IMR-90 (cell line): ENCODE measurements at regions not wholly inside any gene's neighbourhood (a gene's known extent, or its start where the extent isn't known, plus 50 kb on each side); places are given as distances from the start of the nearest gene placed in this dataset.

Experiments
- CEBPB ChIP-seq: IDR thresholded peaks from 2 replicates; pipeline ENCODE4 v1.6.1; 2012; ENCODE audit warnings: low read depth, low read length, improper control_type of control experiment
- MAFK ChIP-seq: IDR thresholded peaks from 2 replicates; pipeline ENCODE4 v1.6.1; 2012; ENCODE audit warnings: low read depth, low read length, improper control_type of control experiment
- MAZ ChIP-seq: IDR thresholded peaks from 2 replicates; pipeline ENCODE4 v1.6.1; 2012; ENCODE audit warnings: low read depth, mild to moderate bottlenecking, low read length, improper control_type of control experiment, moderate library complexity, borderline replicate concordance
- POLR2A ChIP-seq: IDR thresholded peaks from 2 replicates; pipeline ENCODE4 v1.6.1; 2012; ENCODE audit warnings: mild to moderate bottlenecking, low read depth, low read length
- RAD21 ChIP-seq: IDR thresholded peaks from 2 replicates; pipeline ENCODE4 v1.6.1; 2012; ENCODE audit warnings: low read length, improper control_type of control experiment
- RCOR1 ChIP-seq: IDR thresholded peaks from 2 replicates; pipeline ENCODE4 v1.6.1; 2012; ENCODE audit warnings: mild to moderate bottlenecking, low read length, improper control_type of control experiment; ENCODE audit not compliant: insufficient replicate concordance
- RFX5 ChIP-seq: IDR thresholded peaks from 2 replicates; pipeline ENCODE4 v1.8.0; 2012; ENCODE audit warnings: low read depth, mild to moderate bottlenecking, low read length, moderate library complexity
- TF ChIP-seq, protein P1 (sequence below): conservative IDR thresholded peaks from 2 replicates; pipeline ENCODE4 v1.5.1; 2012; ENCODE audit warnings: mild to moderate bottlenecking, low read depth, low read length, improper control_type of control experiment

DNA sequence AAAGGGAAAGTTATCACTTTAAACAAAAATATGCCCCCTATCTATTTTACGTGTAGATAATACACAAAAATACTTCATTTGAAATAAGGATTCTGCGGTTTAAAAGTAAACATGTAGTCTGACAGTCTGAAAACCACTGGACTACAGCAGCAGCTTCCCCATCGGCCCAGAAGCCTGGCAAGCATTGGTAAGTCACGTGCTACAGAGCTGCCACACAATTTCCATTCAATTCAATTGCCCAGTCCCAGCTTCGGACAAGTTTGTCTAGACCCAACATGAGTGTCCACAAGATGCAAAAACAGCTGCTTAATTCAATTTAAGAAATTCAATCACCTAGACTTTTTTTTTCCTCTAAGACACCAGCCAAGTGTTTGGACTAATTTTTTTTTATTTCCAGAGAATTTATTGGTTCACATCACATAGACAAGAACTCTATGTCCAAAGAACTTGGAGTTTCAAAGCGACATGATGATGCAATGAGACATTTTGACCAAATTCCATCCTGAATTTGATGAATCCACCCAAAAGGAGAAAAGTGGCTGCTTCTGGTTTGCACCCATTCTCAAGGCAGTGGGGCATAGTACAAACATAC, 458.9 kb downstream of the COG6 start:
- TF ChIP-seq, protein P1, sequence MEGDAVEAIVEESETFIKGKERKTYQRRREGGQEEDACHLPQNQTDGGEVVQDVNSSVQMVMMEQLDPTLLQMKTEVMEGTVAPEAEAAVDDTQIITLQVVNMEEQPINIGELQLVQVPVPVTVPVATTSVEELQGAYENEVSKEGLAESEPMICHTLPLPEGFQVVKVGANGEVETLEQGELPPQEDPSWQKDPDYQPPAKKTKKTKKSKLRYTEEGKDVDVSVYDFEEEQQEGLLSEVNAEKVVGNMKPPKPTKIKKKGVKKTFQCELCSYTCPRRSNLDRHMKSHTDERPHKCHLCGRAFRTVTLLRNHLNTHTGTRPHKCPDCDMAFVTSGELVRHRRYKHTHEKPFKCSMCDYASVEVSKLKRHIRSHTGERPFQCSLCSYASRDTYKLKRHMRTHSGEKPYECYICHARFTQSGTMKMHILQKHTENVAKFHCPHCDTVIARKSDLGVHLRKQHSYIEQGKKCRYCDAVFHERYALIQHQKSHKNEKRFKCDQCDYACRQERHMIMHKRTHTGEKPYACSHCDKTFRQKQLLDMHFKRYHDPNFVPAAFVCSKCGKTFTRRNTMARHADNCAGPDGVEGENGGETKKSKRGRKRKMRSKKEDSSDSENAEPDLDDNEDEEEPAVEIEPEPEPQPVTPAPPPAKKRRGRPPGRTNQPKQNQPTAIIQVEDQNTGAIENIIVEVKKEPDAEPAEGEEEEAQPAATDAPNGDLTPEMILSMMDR: no peak
- TF ChIP-seq RCOR1 (no peak), POLR2A (no peak), MAZ (no peak), RFX5 (no peak), CEBPB (no peak), RAD21 (no peak), MAFK (no peak)
